Fibroblast of peridontal ligament (primary cell): ENCODE measurements at regions not wholly inside any gene's neighbourhood (a gene's known extent, or its start where the extent isn't known, plus 50 kb on each side); places are given as distances from the start of the nearest gene placed in this dataset.
"Not testable (repeated sequence)": the region's sequence is repeated elsewhere in the genome, so short reads cannot be mapped to it uniquely, and the experiment has no call there.

ENCODE experiments used
- DNase-seq: peaks from one replicate; pipeline ENCODE4 v3.0.0-alpha.2; 2010; ENCODE audit errors: extremely low read depth

DNA sequence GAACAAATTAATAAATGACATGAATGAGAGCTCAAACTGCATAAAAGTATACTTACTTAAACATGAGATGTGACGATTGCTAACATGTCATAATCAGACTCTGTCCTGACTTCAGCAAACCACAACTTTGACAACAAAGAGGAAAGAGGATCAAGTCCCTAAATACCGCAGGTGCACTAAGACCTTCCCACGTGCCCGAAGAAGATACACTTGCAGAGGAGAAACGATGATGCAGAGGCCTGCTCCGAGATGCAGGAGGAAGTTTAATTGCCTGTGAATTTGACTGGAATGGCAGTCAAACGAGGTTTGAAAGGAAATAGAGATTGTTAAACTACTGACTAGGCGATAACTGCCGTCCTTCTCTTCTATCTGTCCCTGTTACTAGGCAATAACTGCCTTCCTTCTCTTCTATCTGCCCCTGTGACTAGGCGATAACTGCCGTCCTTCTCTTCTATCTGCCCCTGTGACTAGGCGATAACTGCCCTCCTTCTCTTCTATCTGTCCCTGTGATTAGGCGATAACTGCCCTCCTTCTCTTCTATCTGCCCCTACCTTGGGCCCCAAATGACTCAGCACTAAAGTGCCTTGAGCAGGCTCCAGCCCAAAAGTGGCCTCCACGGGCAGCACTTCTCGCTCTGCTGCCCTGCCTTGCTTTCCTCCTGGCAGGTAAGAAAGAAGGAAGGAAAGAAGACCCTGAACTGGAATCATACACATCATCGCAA, 2226.0 kb upstream of the DEFB115 start:
- DNase-seq = not testable (repeated sequence)

DNA sequence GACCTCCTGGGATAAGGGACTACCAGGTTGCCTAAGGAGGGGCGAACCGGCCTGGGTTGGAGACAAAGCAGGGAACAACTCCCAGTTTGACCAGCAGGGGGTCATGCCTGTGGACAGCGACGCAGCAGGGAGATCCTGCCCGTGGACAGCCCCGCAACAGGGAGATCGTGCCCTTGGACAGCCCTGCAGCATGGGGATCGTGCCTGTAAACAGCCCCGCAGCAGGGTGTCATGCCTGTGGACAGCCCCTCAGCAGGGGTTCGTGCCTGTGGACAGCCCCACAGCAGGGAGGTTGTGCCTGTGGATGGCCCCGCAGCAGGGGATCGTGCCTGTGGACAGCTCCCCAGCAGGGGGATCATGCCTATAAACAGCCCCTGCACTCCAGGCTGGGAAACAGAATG, 2213.2 kb upstream of the DEFB115 start:
- DNase-seq = not testable (repeated sequence)

DNA sequence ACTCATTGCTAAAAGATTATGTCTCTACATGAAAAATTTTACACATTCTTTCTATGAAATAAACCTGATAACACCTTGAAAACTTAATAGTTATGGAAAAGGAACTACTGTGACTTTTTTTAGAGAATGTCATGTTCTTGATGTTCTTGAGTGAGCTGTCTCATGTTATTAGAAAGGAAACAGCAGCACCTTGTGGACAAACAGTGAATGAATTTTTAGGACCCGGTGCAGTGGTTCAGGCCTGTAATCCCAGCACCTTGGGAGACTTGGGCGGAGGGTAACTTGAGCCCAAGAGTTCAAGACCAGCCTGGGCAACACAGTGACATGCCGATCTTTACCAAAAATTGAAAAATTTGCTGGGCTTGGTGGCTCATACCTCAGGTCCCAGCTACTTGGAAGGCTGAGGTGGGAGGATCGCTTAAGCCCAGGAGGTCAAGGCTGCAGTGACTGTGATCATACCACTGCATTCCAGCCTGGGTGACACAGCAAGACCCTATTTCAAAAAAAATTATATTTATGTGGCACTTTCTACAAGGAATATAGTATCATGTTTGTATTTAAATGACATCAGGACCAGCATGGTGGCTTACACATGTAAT, 2207.4 kb upstream of the DEFB115 start:
- peak; percentile 20 for DNase-seq

DNA sequence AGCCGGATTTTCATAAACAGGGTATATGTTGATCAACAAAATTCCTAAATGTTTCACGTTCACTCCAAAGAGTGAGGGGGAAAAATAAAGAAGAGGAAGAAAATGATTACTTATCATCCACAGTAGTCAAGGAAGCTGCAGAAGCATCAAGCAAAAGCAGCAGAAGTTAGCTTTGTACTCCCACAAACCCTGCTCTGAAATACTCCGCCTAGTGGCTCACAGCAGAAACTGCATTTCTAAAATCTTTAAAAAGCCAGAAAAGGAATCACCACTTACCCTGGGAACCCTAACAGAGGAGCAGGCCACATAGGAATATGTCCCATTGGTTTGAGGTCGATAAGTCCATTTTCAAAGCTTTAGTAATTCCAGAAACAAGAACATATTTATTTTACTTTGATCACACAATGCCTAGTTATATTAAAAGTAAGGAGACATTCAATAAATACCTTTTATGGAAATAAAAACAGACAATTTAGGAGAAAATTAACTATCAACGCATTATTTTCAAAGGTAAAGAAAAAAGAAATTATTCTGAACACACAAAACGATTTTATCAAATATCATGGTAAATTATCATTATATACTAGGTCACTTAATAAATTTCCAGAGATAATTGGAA, 2199.5 kb upstream of the DEFB115 start:
- DNase-seq = not testable (repeated sequence)

DNA sequence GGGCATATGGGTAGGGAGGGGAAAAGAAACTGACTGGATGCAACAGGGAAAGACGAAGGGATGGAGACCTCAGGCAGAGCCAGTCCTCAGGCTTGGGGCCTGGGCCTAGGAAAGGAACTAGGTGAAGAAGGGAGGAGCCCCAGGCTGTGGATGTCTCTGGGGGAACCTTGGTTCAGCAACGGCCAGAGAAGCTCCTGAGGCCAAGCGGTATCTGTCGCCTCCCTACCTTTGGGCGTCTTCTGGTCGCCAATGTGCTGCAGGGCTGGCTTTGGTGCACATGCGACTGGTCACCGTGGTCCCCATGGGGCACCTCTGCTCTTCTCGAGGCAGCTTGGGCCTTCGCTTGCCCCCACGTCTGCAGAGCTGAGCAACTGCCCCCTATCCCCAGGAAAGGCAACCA, 2195.0 kb upstream of the DEFB115 start:
- DNase-seq = not testable (repeated sequence)

DNA sequence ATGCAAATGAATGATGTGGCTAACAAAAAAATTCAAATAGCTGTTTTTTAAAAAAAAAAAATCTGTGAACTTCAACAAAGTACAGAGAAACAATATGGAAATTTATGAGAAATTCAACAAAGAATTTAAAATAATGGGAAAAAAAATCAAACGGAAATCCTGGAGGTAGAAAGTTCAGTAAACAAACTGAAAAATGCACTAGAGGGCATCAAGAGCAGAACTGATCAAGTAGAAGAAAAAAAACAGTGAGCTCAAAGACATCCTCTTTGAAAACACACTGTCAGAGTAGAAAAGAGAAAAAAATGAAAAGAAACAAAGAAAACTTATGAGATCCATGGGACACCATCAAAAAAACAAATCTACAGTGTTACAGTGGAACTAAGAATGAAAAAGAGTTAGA, 2191.1 kb upstream of the DEFB115 start:
- DNase-seq = not testable (repeated sequence)

DNA sequence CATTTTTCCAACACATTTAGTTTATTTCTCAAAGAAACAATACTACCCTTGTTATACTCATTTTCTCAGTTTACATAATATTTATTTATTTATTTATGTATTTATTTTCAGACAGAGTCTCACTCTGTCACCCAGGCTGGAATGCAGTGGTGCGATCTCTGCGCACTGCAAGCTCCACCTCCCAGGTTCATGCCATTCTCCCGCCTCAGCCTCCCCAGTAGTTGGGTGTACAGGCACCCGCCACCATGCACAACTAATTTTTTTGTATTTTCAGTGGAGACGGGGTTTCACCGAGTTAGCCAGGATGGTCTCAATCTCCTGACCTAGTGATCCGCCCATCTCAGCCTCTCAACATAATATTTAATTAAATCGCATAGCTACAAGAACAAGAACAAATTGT, 2183.8 kb upstream of the DEFB115 start:
- not testable (repeated sequence) for DNase-seq

DNA sequence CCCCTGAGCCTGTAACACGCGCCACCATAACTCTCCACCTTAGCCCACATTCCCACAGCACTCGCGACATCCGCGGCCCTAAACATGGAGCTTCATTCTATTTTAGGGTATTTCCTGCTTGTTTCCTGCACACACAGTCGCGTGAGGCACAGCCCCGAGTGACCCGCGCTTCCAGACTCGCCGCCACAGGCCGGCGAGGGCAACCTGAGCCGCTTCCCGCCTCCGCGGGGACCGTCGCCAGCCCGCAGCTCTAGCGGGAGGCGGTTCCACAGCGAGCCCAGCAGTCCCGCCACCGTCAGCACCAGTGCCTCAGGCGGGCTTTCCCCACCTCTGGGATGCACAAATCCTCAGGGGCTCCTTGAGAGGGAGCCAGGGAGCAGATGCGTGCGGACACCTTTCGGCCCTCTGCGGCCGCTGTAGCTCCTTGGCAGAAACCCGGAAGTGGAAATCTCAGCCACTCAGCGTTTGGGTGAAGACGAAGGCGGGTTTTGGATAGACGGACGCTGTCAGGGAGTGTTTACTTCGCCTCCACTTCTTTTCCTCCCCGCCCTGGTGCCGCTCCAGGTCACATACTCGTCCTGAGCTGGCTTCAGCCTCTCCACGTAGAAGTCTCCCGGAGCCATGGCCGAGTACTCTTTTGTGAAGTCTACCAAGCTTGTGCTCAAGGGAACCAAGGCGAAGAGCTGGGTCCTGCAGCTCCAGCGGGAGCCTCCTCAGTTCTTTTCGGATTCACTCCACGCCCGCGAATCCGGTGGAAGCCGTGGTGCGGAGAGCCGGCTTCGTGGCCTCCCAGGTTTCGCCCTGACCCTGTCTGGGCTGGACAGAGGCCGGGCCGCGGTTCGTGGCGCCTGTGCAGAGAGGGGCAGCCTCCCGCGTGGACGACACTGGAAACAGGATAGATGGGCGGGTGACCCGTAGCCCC, 2177.4 kb upstream of the DEFB115 start:
- DNase-seq = peak; percentile 68

DNA sequence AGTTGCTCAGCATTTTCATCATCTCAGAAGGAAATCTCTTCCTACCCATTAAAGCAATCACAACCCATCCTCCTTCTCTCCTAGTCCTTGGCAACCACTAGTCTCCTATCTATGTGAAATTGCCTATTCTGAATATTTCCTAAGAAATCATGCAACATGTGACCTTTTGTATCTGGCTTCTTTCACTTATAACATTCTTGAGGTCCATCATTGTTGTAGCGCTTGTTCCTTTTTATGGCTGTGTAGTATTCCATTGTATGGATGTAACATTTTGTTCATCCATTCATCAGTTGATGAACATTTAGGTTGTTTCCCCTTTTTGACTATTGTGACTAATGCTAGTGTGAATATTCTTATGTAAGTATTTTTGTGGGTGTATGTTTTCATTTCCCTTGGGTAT, 2175.8 kb upstream of the DEFB115 start:
- not testable (repeated sequence) for DNase-seq

DNA sequence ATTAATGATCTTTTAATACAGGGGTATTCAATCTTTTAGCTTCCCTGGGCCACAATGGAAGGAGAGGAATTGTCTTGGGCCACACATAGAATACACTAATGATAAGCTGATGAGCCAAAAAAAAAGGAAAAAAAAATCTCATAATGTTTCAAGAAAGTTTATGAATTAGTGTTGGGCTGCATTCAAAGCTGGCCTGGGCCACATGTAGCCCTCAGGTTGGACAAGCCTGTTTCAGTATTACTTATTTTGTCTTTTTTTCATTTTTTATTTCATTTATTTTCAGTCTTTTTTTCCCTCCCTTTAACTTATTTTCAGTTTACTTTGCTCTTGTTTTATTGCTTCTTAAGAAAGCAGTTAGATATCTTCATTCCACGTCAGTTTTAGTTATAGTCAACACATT, 2171.8 kb upstream of the DEFB115 start:
- no peak for DNase-seq

DNA sequence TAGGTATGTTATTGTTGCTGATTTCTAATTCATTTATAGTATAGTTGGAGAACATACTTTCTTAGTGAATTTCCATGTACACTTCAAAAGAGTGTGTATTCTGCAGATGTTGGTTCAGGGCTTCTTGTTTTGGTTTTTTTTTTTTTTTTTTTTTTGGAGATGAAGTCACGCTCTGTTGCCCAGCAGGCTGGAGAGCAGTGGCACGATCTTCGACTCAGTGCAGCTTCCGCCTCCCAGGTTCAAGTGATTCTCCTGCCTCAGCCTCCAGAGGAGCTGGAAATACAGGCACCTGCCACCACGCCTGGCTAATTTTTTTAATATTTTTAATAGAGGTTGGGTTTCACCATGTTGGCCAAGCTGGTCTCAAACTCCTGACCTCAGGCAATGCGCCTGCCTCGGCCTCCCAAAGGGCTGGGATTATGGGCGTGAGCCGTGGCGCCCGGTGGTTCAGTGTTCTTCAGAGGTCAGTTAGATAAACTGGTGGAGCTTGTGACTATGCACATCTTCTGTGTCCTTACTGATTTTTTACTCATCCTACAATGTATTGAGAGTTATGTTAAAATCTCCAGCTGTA, 2171.2 kb upstream of the DEFB115 start:
- DNase-seq = not testable (repeated sequence)

DNA sequence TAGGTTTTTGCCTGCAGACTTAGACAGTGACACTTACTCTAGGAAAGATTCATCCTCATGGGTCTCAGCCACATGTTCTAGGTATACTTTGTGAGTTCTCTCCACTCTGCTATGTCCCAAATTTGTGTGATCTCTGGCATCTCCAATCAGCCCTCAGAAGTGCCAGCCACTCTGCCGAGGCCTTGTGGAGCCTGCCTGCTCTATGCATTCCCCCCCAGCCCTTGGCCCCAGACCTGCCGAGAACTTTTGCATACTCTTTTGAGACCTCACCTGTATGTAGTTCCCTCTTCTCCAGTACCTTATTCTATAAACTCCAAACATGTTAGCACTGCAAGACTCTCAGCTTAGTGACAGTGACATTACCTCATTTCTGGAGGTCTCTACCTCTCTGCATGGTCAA, 2170.5 kb upstream of the DEFB115 start:
- no peak for DNase-seq

DNA sequence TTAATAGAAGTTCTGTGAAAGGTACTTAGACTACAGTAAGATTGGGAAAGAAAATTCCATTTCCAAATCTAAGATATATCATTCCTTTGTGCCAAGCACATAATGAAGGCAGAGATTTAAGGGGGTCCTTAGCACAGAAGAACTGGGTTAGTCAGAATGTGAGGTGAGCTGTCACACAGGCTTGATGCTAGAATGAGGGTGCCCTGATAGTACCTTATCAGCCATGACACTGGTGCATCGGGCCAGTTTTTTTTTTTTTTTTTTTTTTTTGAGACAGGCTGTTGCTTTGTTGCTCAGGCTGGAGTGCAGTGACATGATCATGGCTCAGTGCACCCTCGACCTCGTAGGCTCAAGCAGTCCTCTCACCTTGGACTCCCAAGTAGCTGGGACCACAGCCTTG, 2169.6 kb upstream of the DEFB115 start:
- not testable (repeated sequence) for DNase-seq

DNA sequence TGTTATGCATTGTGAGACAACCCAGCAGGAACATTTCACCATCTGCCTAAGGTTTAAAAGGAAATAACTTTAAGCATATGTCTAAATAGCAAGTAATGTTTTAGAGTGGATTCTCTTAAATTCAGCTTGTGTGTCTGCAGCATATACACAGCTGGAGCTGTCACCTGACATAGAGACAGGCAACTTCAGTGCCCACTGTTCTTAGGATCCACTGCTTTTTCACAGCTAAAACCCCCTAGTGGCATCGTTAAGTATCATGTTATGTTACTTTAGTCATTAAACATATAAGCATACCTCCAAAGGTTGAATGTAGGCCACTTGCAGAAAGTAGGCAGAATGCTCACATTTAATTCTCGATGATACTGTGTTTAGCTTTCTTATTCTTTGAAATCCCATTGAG, 2169.0 kb upstream of the DEFB115 start:
- not testable (repeated sequence) for DNase-seq

DNA sequence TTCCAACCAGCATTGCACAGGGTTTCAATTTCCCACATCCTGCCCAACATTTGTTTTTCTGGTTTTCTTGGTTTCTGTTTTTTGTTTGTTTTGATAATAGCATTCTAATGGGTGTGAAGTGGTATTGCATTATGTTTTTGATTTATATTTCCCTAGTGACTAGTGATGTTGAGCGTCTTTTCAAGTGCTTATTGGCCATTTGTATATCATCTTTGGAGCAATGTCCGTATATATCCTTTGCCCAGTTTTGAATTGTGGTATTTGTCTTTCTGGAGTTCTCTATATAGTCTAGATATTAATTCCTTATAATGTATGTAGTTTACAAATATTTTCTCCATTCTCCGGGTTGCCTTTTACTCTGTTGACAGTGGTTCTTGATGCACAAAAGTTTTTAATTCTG, 2168.1 kb upstream of the DEFB115 start:
- not testable (repeated sequence) for DNase-seq

DNA sequence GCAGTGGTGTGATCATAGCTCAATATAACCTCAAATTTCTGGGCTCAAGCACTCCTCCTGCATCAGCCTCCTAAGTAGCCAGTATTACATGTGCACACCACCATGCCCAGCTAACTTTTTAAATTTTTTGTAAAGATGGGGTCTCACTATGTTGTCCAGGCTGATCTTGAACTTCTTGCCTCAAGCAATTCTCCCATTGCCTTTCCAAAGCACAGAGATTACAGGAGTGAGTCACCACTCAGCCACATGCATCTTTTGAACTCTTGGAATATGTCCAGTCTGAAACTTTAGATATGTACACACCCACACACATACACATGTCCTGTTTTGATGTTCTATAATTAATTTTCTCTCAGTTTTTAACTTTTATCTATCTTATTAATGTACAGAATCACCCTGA, 2163.5 kb upstream of the DEFB115 start:
- not testable (repeated sequence) for DNase-seq

DNA sequence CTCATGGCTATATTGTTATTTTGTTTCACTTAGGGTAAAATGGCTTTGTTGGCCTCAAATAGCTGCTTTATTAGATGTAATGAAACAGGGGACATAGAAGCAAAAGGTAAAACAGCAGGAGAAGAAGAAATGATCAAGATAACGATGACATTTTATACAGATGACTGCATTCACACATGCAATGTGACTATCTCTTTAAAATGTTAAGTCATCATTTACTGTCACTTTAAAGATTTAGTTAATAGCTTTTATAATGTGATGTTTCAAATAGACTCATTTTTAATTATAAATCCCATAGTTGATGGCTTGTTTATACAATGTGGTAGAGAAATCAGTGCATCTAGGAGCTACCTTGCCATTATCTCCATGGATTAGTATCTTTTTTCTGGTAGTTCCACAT, 2160.8 kb upstream of the DEFB115 start:
- not testable (repeated sequence) for DNase-seq

DNA sequence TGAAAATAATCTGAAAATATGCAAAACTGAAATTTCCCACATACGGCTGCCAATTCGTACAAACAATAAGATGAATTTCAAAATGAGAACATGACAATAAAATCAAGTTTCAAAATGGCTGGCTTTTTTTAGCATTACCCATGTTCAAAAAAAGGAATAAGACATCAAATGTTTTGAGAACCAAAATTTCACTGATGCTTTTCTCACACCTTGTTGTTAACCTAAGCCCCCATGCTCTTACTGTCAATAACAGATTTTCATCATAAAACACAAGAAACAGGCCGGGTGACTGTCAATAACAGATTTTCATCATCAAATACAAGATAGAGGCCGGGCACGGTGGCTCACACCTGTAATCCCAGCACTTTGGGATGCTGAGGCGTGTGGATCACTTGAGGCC, 2149.6 kb upstream of the DEFB115 start:
- not testable (repeated sequence) for DNase-seq

DNA sequence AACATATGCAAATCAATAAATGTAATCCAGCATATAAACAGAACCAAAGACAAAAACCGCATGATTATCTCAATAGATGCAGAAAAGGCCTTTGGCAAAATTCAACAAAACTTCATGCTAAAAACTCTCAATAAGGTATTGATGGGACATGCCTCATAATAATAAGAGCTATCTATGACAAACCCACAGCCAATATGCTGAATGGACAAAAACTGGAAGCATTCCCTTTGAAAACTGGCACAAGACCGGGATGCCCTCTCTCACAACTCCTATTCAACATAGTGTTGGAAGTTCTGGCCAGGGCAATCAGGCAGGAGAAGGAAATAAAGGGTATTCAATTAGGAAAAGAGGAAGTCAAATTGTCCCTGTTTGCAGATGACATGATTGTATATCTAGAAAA, 2148.1 kb upstream of the DEFB115 start:
- not testable (repeated sequence) for DNase-seq

DNA sequence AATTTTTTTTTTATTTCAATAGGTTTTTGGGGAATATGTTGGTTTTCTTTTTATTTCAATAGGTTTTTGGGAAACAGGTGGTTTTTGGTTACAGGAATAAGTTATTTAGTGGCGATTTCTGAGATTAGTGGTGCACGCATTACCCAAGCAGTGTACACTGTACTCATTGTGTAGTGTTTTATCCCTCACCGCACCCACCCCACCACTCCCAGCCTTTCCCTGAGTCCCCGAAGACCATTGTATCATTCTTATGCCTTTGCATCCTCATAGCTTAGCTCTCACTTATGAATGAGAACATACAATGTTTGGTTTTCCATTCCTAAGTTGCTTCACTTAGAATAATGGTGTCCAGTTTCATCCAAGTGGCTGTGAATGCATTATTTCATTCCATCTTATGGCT, 2142.4 kb upstream of the DEFB115 start:
- not testable (repeated sequence) for DNase-seq

DNA sequence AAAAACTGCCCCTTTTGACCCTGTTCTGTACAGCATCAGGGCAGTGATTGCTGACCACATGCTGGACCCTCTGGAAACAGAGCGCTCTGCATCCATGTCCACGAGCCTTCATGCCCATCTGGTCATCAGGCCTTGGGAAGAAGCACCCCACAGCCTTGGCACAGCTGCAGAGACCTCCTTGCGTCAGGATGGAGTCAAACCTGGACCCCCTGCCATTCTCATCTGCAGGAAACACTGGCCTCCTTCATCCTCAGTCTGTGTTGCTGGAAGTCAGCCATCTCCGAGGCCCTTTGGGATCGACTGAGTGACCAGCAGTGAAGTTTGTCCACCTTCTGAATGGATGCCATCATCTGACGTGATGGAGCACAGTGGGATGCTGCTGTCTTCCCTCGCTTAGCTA, 2138.3 kb upstream of the DEFB115 start:
- no peak for DNase-seq

DNA sequence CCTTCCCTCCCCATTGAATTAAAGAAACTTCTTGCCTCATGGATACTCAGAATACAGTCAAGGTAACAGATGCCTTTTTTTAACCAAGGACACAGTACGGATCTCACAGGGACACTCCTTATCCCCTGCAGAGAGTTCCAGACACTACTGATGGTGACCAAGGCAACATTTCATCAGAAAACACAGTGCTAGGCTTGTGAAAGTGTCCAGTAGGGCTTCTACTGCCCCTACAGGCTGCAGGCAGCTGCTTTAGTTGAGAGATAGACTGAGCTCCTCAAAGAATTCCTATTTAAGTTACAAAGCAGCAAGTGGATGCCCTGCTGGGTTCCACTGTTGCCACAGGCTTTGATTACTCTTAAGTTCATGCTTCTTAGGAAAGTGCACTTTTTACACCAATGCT, 2137.8 kb upstream of the DEFB115 start:
- DNase-seq = not testable (repeated sequence)
